Activated T-cell treated with anti-CD3 and anti-CD28 coated beads, Interleukin-2, amount 50 U/mL, for 4 hours (primary cell): ENCODE measurements at regions not wholly inside any gene's neighbourhood (a gene's known extent, or its start where the extent isn't known, plus 50 kb on each side); places are given as distances from the start of the nearest gene placed in this dataset.

Source experiments
- ATAC-seq, 2 donors: fragments of 200-7000 bp; cut with Tn5 transposase; one replicate each; pipeline ENCODE4 v1.10.0; 2021
- DNase-seq: peaks from one replicate; pipeline ENCODE4 v3.0.0-alpha.2; 2020
- H3K27me3 Mint-ChIP-seq: one replicate; pipeline ENCODE4 v1.8.0; 2021; ENCODE audit warnings: low read depth, mixed read lengths
- H3K36me3 Mint-ChIP-seq: one replicate; pipeline ENCODE4 v1.8.0; 2022; ENCODE audit warnings: mixed read lengths; ENCODE audit not compliant: insufficient read depth
- H3K4me1 Mint-ChIP-seq: one replicate; pipeline ENCODE4 v1.8.0; 2021; ENCODE audit warnings: low read depth, mixed read lengths
- H3K4me3 Mint-ChIP-seq: one replicate; pipeline ENCODE4 v1.8.0; 2021; ENCODE audit warnings: mild to moderate bottlenecking, moderate library complexity, mixed read lengths
- H3K9me3 Mint-ChIP-seq: one replicate; pipeline ENCODE4 v1.8.0; 2021; ENCODE audit warnings: mixed read lengths

DNA sequence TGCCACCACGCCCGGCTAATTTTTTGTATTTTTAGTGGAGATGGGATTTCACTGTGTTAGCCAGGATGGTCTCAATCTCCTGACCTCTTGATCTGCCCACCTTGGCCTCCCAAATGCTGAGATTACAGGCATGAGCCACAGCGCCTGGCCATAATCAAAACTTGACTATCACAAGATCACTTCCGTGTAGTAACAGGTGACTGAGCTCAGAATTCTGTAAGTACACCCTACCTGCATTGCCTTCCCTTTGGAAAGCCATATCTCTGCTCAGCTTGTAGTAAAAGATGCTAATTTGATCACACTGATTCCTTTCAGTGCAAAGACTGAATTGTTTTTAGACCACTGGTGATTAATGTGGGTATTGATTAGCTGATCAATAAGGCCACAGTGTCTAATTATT is 167.1 kb downstream of the SHOX2 start:
- ATAC-seq (no peak), DNase-seq (no peak)
- H3K4me1 Mint-ChIP-seq = no peaks in the 10 kb centered on the region
- no peaks in the 10 kb centered on the region for H3K9me3 Mint-ChIP-seq
- no peak overlapping the region for H3K4me3 Mint-ChIP-seq
- H3K36me3 Mint-ChIP-seq = no peaks in the 10 kb centered on the region
- H3K27me3 Mint-ChIP-seq = no peaks in the 10 kb centered on the region

DNA sequence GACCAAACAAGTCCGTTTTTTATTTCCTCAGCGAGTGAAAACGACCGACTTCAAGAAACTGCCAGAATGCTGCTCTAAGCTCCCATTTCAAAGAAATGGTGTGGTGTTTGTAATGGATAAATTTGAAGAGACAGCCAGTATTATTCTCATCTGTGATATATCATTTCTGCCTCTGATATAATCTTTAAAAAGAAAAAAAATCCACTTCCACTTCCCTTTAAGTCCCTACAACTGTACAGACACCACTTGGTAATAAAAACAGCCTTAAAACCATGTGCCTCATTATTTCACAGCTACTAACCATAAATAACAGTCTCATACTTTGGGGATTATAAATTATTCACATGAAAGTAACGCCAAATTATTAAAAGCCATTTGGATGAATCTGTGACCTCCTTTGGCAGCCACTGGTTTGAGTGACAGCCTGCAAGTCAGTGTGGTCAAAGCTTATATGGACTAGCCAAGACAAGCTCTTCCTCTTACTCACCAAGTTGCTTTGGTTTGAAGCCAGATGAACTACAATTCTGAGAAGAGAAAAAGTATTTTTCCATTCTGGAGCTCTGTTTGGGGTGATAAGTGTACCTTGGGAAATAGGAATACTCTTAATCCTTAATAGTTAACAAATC is 168.0 kb downstream of the SHOX2 start:
- ATAC-seq = no peak
- Mint-ChIP-seq H3K4me1 (no peaks in the 10 kb centered on the region), H3K27me3 (no peaks in the 10 kb centered on the region), H3K36me3 (no peaks in the 10 kb centered on the region), H3K4me3 (no peak overlapping the region), H3K9me3 (no peaks in the 10 kb centered on the region)
- DNase-seq = no peak

DNA sequence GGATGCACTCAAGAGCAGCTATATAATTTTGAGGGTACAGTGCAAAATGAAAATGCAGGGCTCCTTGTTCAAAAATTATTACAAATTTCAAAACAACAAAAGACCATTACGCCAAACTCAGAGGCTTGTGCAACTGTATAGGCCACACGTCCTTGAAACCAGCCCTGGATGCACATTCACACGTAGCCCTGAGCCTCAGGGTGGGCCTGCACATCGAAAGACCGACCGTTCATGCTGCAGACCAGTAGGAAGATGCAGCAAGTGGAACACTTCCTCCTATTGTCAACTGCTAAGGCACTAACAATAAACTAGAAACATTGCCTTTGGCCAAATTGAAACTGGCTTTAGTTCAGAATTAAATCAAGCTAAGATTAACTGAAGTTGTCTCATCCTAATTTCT is 174.7 kb downstream of the SHOX2 start:
- Mint-ChIP-seq H3K27me3 (no peaks in the 10 kb centered on the region), H3K9me3 (no peaks in the 10 kb centered on the region), H3K4me1 (no peaks in the 10 kb centered on the region), H3K4me3 (no peak overlapping the region), H3K36me3 (no peaks in the 10 kb centered on the region)
- DNase-seq (no peak), ATAC-seq (no peak)

DNA sequence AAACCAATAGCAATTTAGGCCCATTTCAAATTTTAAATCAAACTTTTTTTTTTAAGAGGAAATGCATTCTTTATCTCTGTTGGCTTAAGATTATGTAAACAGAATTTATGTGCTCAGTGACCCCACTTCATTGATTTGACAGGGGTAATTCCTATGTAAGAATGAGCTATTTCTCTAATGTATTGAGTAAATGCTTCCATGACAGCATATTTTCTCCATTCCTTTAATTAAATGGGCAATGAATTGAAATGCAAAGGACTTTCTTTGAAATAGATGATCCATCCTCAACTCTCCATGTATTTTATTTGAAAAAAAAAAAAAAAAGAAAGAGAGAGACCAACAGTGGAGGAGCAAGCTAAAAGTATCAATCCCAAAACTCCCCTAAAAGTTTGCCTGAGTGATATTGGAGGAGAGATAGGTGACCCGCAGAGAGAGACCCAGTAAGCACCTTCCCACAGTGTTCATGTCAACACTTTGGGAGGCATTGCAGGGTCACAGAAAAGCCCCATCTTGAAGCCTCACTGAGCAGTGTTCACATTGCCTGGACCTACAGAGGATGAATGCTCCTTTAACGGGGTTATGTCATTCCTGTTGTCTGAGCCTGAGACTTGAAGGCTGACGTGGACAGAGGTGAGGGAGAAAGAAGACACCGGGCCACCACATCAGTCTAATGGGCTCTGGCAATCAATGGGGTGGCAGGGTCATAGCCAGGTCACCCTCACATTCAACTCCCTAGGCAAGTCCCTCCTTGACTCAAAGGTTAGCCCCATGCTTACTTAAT is 176.0 kb downstream of the SHOX2 start:
- Mint-ChIP-seq H3K9me3 (no peaks in the 10 kb centered on the region), H3K36me3 (no peaks in the 10 kb centered on the region), H3K4me3 (no peak overlapping the region), H3K27me3 (no peaks in the 10 kb centered on the region), H3K4me1 (no peaks in the 10 kb centered on the region)
- ATAC-seq (no peak), DNase-seq (no peak)

DNA sequence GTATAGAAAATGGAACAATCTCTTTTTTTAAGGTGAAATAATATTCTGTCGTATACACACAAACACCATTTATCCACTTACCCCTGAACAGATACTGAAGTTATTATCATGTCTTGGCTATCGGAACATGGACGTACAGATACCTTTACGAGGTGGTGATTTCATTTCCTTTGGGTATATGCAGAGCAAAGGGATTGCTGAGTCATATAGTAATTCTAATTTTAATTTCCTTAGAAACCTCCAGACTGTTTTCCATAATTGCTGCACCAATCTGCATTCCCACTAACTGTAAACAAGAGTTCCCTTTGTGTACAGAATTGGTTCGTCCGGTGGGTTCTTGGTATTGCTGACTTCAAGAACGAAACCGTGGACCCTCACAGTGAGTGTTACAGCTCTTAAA is 179.4 kb downstream of the SHOX2 start:
- H3K4me1 Mint-ChIP-seq = no peaks in the 10 kb centered on the region
- H3K36me3 Mint-ChIP-seq = no peaks in the 10 kb centered on the region
- ATAC-seq (no peak), DNase-seq (no peak)
- H3K9me3 Mint-ChIP-seq = no peaks in the 10 kb centered on the region
- H3K4me3 Mint-ChIP-seq = no peak overlapping the region
- no peaks in the 10 kb centered on the region for H3K27me3 Mint-ChIP-seq

DNA sequence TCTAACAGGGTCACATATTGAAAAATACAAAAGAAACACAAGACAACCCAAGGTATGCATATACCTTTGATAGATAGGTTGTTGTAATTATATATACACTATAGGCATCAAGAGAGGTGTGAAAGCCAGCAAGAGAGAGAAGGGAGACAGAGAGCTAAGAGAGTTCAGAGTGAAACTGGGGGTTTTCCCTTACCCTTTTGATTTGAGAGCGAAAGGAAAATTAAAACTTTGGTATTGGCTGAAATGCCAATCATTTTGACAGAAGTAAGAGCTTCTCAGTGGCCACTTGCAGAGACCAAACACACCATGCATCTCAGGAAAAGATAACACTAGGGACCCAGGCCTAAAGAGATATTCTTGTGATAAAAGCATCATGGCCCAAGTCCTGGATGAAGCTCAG is 183.6 kb downstream of the SHOX2 start:
- ATAC-seq = no peak

DNA sequence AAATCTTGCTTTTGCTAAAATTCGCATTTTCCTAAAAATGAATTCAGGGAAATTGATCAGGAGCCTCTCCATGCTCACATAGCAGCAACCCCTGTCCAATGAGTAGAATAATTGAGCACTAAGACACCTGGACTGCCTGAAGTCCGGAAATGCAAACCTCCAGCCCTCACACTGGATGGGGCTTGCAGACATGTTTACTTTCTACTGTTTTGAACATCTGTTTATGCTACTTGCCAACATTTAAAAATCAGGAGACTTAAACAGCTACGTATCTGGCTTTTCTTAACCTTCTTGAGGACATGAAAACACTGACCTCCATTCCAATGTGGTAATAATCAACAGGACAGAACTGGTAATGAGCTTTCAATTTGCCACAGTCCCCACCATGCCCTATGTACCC is 184.4 kb downstream of the SHOX2 start:
- H3K4me3 Mint-ChIP-seq = no peak overlapping the region
- ATAC-seq = no peak
- no peak for DNase-seq
- no peaks in the 10 kb centered on the region for H3K4me1 Mint-ChIP-seq
- H3K27me3 Mint-ChIP-seq = no peaks in the 10 kb centered on the region
- H3K36me3 Mint-ChIP-seq = no peaks in the 10 kb centered on the region
- no peaks in the 10 kb centered on the region for H3K9me3 Mint-ChIP-seq

More for the DNA sequence above, 183.6 kb downstream of the SHOX2 start:
- Mint-ChIP-seq H3K4me3 (no peak overlapping the region), H3K36me3 (no peaks in the 10 kb centered on the region), H3K4me1 (no peaks in the 10 kb centered on the region), H3K27me3 (no peaks in the 10 kb centered on the region), H3K9me3 (no peaks in the 10 kb centered on the region)
- DNase-seq = no peak

DNA sequence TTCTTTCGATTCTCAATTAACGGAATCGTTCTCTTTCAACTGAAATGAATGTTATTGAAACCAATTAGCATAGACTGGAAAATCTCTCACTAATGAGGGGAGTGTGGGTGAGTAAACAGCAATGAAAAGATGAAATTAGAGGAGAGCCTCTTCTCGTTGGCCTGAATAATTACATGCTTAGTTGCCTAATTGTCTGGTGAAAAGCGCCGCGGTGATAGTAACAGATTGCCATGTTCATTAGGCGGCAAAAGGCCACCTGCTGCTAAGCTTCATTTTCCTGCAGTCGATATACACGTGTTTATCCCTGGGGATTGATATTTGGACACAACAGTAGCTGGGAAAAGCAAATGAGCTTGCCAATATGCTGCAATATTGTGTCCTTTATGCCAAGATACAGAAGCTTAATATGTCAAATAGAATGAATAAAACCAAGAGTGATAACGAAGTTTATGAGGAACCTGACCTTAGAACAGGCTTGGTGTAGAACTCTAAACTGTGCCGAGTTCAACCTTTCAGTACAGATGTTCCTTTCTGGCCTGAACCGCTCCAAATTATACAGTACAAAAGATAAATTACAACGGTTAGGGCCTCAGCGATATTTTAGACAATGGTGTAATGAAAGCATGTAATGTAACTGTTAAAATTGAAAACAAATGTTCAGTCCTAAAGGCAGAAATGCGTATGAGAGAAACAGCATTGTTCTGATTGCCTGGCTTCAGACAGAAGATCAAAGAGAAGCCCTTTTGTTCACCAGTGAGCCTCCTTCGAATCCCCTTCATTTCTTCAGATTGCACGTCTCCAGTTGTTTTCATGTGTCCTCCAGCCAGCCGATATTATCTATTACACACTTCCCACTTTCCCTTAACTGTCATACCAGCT is 185.2 kb downstream of the SHOX2 start:
- no peak overlapping the region for H3K4me3 Mint-ChIP-seq
- H3K4me1 Mint-ChIP-seq = no peaks in the 10 kb centered on the region
- no peak for DNase-seq
- no peaks in the 10 kb centered on the region for H3K36me3 Mint-ChIP-seq
- ATAC-seq = no peak
- no peaks in the 10 kb centered on the region for H3K27me3 Mint-ChIP-seq
- no peaks in the 10 kb centered on the region for H3K9me3 Mint-ChIP-seq

DNA sequence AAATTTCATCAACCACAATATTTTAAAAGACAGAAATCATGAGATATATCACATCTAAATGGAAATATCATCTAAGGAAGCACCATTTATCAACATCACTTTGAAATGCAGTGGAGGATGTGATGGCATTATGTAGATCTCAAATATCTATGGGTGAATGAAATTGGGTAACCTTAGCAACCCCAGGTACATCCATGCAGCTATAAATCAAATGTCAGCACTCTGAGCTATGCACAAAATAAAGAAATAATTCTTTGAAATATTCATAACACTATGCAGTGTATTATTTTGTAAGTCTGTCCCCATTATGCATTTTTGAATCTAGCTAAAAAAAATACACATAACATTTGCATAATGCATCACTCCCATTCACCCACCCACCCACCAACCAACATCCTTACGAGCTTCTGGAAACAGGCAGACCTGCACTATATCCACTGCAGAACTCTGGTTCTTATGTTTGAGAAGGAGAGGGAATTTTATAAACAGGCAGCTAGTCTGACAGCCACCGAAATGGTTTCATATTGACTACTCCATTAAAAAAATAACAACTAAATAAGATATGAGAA is 186.8 kb downstream of the SHOX2 start:
- no peak for DNase-seq
- H3K36me3 Mint-ChIP-seq = no peaks in the 10 kb centered on the region
- H3K4me3 Mint-ChIP-seq = no peak overlapping the region
- no peaks in the 10 kb centered on the region for H3K4me1 Mint-ChIP-seq
- H3K9me3 Mint-ChIP-seq = no peaks in the 10 kb centered on the region
- no peaks in the 10 kb centered on the region for H3K27me3 Mint-ChIP-seq
- no peak for ATAC-seq

DNA sequence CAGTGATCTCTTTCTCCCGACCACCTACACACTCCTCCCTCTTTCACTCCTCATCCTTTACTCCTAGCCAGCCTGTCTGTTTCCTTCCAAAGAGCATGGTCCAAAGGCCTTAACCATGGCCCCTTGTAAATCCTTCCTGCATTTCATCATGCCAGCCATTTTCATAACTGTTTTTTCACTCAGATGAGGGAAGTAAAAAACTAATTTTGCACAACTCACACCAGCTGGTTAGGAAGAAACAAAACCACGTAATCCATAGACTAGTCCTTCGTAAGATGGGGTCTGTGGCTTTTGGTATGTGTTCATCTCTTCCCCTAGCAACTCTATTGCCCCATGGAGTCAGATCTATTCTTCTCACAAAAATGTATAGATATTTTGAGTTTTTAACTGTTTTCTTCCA is 187.8 kb downstream of the SHOX2 start:
- no peaks in the 10 kb centered on the region for H3K9me3 Mint-ChIP-seq
- no peak overlapping the region for H3K4me3 Mint-ChIP-seq
- ATAC-seq (no peak), DNase-seq (no peak)
- H3K36me3 Mint-ChIP-seq = no peaks in the 10 kb centered on the region
- H3K4me1 Mint-ChIP-seq = no peaks in the 10 kb centered on the region
- H3K27me3 Mint-ChIP-seq = no peaks in the 10 kb centered on the region

DNA sequence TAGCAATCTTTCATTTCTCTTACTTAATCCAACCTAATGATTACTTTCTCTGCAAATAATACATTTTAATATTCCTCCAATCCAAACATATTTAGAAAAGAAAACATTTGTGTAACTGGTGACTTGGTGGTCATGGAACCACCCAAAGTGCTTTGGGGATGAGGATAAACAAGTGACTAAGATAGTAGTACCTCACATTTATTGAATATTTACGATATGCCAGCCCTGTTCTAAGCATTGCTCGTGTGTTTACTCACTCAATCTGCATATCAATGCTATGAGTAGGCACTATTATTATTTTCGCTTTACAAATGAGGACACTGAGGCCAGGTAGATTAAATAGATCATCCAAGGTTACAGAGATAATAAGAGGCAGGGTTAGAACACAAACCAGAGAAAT is 189.5 kb downstream of the SHOX2 start:
- no peak for DNase-seq
- H3K9me3 Mint-ChIP-seq = no peaks in the 10 kb centered on the region
- no peaks in the 10 kb centered on the region for H3K36me3 Mint-ChIP-seq

DNA sequence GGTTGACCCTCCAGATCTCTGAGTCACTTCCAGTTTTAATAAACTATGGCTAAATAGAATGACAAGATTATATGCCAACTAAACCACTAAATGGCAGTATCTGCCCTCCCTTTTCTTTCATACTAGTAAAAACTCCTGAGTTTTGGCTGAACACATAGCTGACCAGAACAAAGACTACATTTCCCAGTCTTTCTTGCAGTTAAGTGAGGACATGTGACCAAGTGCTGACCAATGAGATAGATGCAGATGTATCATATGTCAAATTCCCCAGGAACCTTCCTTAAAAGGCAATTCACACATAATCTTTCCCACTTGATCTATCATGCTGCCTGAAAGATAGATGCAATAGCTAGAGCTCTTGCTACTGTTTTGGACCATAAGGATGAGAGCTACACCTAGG is 191.3 kb downstream of the SHOX2 start:
- no peak for ATAC-seq
- H3K4me1 Mint-ChIP-seq = no peaks in the 10 kb centered on the region
- H3K9me3 Mint-ChIP-seq = no peaks in the 10 kb centered on the region
- no peak overlapping the region for H3K4me3 Mint-ChIP-seq
- H3K36me3 Mint-ChIP-seq = no peaks in the 10 kb centered on the region
- no peaks in the 10 kb centered on the region for H3K27me3 Mint-ChIP-seq
- no peak for DNase-seq

More for the DNA sequence above, 189.5 kb downstream of the SHOX2 start:
- no peaks in the 10 kb centered on the region for H3K27me3 Mint-ChIP-seq
- no peak overlapping the region for H3K4me3 Mint-ChIP-seq
- no peak for ATAC-seq
- no peaks in the 10 kb centered on the region for H3K4me1 Mint-ChIP-seq

DNA sequence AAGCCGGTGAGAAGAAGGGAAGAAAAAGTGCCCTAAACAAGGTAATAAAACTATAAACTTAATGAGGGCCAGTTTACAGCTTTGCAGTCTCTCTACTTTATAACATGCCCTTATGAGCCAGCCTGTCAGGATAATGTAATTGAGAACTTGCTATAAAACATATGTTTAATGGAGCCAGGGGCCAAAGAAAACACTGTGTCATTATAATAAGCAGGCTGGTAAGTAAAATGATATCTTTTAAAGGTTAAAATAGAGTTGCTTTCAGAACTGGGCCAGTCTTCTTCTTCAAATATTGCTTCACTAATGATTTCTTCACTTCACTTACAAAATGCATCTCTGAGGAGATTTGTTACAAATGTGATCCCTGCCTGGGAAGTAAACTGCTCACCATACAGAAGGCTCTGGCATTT is 192.5 kb downstream of the SHOX2 start:
- ATAC-seq = no peak
- no peak for DNase-seq
- H3K4me3 Mint-ChIP-seq = no peak overlapping the region
- no peaks in the 10 kb centered on the region for H3K9me3 Mint-ChIP-seq
- no peaks in the 10 kb centered on the region for H3K27me3 Mint-ChIP-seq
- no peaks in the 10 kb centered on the region for H3K4me1 Mint-ChIP-seq
- no peaks in the 10 kb centered on the region for H3K36me3 Mint-ChIP-seq
